IPS-18a (cell line): ENCODE measurements at regions not wholly inside any gene's neighbourhood (a gene's known extent, or its start where the extent isn't known, plus 50 kb on each side); places are given as distances from the start of the nearest gene placed in this dataset.

ENCODE experiments used
- H3K27ac ChIP-seq: one replicate; pipeline ENCODE4 v1.5.1; 2013; ENCODE audit warnings: low read length
- H3K27me3 ChIP-seq: one replicate; pipeline ENCODE4 v1.6.1; 2013; ENCODE audit warnings: mild to moderate bottlenecking, low read length; ENCODE audit not compliant: control insufficient read depth, insufficient read depth
- H3K36me3 ChIP-seq: one replicate; pipeline ENCODE4 v1.6.1; 2013; ENCODE audit warnings: low read depth, low read length; ENCODE audit not compliant: control insufficient read depth
- H3K4me1 ChIP-seq: one replicate; pipeline ENCODE4 v1.6.1; 2013; ENCODE audit warnings: low read depth, low read length; ENCODE audit not compliant: control insufficient read depth
- H3K4me3 ChIP-seq: one replicate; pipeline ENCODE4 v1.5.1; 2013; ENCODE audit warnings: low read length
- H3K9ac ChIP-seq: one replicate; pipeline ENCODE4 v1.6.1; 2013; ENCODE audit warnings: mild to moderate bottlenecking, low read length, moderate library complexity
- H3K9me3 ChIP-seq: one replicate; pipeline ENCODE4 v1.6.1; 2013; ENCODE audit warnings: low read depth, low read length; ENCODE audit not compliant: control insufficient read depth

DNA sequence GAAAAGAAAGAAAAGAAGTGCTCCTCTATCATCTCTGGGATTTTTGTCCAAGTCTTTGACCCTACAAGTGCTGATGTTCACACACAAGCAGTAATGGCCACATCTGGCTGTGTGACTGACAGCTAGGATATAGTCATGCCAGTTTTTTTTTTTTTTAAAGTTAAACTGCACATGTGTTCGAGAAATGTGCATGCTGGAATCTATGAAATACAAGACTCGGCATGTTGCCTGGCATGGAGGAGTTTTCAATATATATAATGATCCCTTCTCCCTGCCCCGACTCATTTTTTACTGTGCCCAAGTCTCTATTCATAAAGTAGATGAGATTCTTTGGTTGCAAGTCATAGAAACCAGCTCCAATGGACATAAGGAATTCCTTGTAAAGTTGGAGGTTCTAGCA, 60.4 kb upstream of the FGFR2 start:
- Histone ChIP-seq H3K9me3 (no peaks in the 10 kb centered on the region), H3K4me3 (no peak overlapping the region), H3K27ac (no peak overlapping the region), H3K36me3 (no peaks in the 10 kb centered on the region), H3K27me3 (no peaks in the 10 kb centered on the region), H3K4me1 (peaks cover 14% of the 10 kb centered on the region), H3K9ac (no peak overlapping the region)

DNA sequence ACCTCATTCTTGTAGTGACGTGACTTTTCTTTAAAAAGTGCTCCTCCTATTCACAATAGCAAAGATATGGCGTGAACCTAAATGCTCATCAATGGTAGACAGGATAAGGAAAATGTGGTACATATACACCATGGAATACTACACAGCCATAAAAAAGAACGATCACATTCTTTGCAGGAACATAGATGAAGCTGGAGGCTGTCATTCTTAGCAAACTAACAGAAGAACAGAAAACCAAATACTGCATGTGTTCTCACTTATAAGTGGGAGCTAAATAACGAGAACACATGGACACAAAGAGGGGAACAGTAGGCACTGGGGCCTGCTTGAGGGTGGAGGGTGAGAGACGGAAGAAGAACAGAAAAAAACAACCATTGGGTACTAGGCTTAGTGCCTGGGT, 59.9 kb upstream of the FGFR2 start:
- Histone ChIP-seq H3K9me3 (no peaks in the 10 kb centered on the region), H3K4me3 (no peak overlapping the region), H3K4me1 (peaks cover 14% of the 10 kb centered on the region), H3K27ac (no peak overlapping the region), H3K36me3 (no peaks in the 10 kb centered on the region), H3K9ac (no peak overlapping the region), H3K27me3 (no peaks in the 10 kb centered on the region)

DNA sequence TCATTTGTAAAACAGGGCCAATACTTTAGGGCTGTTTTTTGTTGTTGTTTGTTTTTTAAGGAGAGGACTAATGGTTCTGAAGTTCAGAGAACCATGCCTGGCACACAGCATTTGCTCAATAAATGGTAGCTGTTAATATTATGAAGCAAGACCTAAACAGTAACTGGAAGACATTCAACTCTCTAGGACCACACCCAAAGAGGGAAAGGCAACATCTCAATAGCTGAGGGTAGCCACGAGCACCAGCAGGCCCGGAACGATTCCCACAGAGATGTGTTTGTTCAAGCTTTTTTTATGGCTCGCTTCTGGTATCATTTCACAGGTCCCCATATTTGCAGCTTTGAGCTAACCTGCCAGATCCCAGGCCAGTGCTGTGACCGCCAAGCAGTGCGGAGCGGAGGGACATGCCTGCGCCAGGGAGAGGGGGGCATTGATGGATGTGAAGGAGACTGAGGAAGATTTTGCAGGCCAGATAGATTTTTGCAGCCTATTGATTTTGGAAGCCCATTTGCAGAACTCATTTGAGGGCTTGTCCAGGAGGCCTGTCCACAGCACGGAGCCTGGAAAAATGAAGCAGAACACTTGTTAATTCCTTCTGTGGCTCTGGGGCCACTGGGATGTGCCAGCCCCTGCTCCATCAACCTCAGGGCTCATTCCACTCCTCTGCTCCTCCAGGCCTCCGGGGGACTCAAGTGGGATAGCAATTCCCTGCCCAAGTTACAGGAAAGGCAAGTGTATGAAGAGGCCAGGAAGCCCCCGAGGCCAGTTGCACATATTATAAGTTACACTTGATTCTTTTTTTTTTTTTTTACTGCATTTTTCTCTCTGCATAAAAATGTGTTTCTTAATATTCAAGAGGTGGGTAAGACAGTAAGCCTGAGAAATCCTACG, 57.3 kb upstream of the FGFR2 start:
- H3K4me1 ChIP-seq: peaks cover 14% of the 10 kb centered on the region
- H3K4me3 ChIP-seq: no peak overlapping the region
- H3K9ac ChIP-seq: no peak overlapping the region
- no peaks in the 10 kb centered on the region for H3K36me3 ChIP-seq
- H3K9me3 ChIP-seq: no peaks in the 10 kb centered on the region
- no peak overlapping the region for H3K27ac ChIP-seq
- H3K27me3 ChIP-seq: no peaks in the 10 kb centered on the region

- Histone ChIP-seq H3K27me3 (no peaks in the 10 kb centered on the region), H3K9ac (no peak overlapping the region), H3K4me3 (no peak overlapping the region), H3K27ac (no peak overlapping the region), H3K36me3 (no peaks in the 10 kb centered on the region), H3K9me3 (no peaks in the 10 kb centered on the region), H3K4me1 (peaks cover 14% of the 10 kb centered on the region)
These were observed 55.8 kb upstream of the FGFR2 start for GRCh38 chr10:121654021-121654545.

- Histone ChIP-seq H3K36me3 (no peaks in the 10 kb centered on the region), H3K4me1 (peaks cover 14% of the 10 kb centered on the region), H3K27ac (no peak overlapping the region), H3K9ac (no peak overlapping the region), H3K4me3 (no peak overlapping the region), H3K27me3 (no peaks in the 10 kb centered on the region), H3K9me3 (no peaks in the 10 kb centered on the region)
These were observed 55.4 kb upstream of the FGFR2 start for GRCh38 chr10:121653608-121654007.

DNA sequence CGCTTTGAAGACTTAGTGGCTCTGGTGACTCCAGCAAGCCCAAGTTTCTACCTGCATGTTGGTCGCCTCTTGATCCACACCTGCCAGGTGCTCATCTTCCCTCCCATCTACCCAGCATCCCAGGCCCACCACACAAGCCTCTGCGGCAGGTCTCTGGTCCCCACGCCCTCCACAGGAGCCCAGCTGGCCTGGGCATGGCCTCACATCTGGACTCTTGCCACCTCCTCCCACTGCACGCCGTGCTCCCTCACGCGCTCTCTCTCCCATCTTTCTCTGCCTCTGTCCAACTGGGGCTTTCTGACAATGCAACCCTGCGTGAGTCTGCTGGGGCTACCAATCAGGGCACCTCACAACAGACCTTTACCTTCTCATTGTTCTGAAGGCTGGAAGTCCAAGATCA, 50.2 kb upstream of the FGFR2 start:
- no peaks in the 10 kb centered on the region for H3K9me3 ChIP-seq
- H3K27ac ChIP-seq: no peak overlapping the region
- peaks cover 12% of the 10 kb centered on the region for H3K4me1 ChIP-seq
- no peak overlapping the region for H3K9ac ChIP-seq
- no peaks in the 10 kb centered on the region for H3K36me3 ChIP-seq
- no peaks in the 10 kb centered on the region for H3K27me3 ChIP-seq
- no peak overlapping the region for H3K4me3 ChIP-seq

- Histone ChIP-seq H3K9ac (no peak overlapping the region), H3K36me3 (no peaks in the 10 kb centered on the region), H3K27ac (no peak overlapping the region), H3K4me3 (no peak overlapping the region), H3K4me1 (peaks cover 12% of the 10 kb centered on the region), H3K9me3 (no peaks in the 10 kb centered on the region), H3K27me3 (no peaks in the 10 kb centered on the region)
These were observed 49.8 kb upstream of the FGFR2 start for GRCh38 chr10:121648059-121648458.
